Nephron (organoid): ENCODE measurements at regions not wholly inside any gene's neighbourhood (a gene's known extent, or its start where the extent isn't known, plus 50 kb on each side); places are given as distances from the start of the nearest gene placed in this dataset.

Experiments
- H3K27ac Mint-ChIP-seq, 3 experiments: 2 replicates each; pipeline ENCODE4 v1.8.0; 2020; ENCODE audit warnings: mixed read lengths in 3 of 3, mild to moderate bottlenecking in 2 of 3, moderate library complexity in 1 of 3
- H3K27me3 Mint-ChIP-seq: 2 replicates; pipeline ENCODE4 v1.8.0; 2021; ENCODE audit warnings: low read depth, mild to moderate bottlenecking, moderate library complexity, mixed read lengths
- H3K36me3 Mint-ChIP-seq: 2 replicates; pipeline ENCODE4 v1.8.0; 2020; ENCODE audit warnings: low read depth, mixed read lengths
- H3K4me1 Mint-ChIP-seq: 2 replicates; pipeline ENCODE4 v1.8.0; 2020; ENCODE audit warnings: mixed read lengths
- H3K4me3 Mint-ChIP-seq, 3 experiments: 2 replicates each; pipeline ENCODE4 v1.8.0; 2020; ENCODE audit warnings: mild to moderate bottlenecking in 3 of 3, mixed read lengths in 3 of 3, moderate library complexity in 2 of 3
- H3K9me3 Mint-ChIP-seq: 2 replicates; pipeline ENCODE4 v1.8.0; 2020; ENCODE audit warnings: mixed read lengths
- CTCF ChIP-seq, 3 experiments: fragments of 200-600 bp; sonication (generic); IDR thresholded peaks; one replicate each; pipeline ENCODE4 v1.5.0; 2021; ENCODE audit warnings: antibody characterized with exemption in 3 of 3; ENCODE audit not compliant: unreplicated experiment in 3 of 3

DNA sequence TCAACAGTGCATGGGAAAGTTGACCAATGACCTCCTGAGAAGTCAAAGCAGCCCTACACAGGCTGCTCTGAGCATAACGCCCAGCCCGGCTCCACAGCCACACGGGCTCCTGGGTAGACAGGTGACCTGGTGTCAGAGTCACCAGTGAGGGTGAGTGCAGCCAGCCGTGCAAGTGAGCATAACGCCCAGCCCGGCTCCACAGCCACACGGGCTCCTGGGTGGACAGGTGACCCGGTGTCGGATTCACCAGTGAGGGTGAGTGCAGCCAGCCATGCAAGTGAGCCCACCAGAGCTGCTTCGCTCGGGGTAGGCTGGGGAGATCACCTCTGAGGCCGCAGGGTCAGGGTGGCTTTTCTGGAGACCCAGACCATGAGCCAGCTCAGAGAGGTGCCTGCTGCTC is 94.3 kb upstream of the TMEM18 start:
- H3K27ac Mint-ChIP-seq = no peak overlapping the region
- H3K4me3 Mint-ChIP-seq = no peak overlapping the region
- peaks cover 10% of the 10 kb centered on the region for H3K4me1 Mint-ChIP-seq
- no peak for TF ChIP-seq CTCF (IDR thresholded peaks at IDR 0.05; ENCODE audit: unreplicated experiment in 3 of 3)
- no peaks in the 10 kb centered on the region for H3K27me3 Mint-ChIP-seq
- peaks cover under 1% of the 10 kb centered on the region for H3K9me3 Mint-ChIP-seq
- H3K36me3 Mint-ChIP-seq = no peaks in the 10 kb centered on the region

GRCh38 chr2:770776-771175 is 93.6 kb upstream of the TMEM18 start:
- Mint-ChIP-seq H3K9me3 (peaks cover 2% of the 10 kb centered on the region), H3K4me3 (no peak overlapping the region), H3K27ac (no peak overlapping the region), H3K36me3 (no peaks in the 10 kb centered on the region), H3K27me3 (no peaks in the 10 kb centered on the region), H3K4me1 (peaks cover 10% of the 10 kb centered on the region)
- TF ChIP-seq CTCF (IDR thresholded peaks at IDR 0.05; ENCODE audit: unreplicated experiment in 3 of 3) = no peak

DNA sequence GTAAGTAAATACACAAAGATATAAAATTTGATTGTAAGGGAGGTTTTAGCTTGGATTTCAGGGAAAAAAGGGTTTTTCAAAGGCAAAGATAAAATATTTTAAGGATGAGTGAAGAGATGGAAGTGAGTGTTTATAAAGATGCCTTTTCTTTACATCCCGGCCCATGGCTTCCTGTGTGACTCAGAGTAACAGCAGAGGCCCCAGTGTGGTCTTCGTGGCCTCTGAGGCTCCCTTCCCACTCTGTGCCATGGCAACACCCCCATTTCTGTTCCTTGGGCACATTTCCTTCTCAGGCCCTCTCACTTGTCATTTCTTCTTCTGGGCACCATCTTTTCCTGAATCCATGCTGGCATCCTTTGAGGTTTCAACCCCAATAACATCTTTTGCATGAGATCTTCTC is 92.6 kb upstream of the TMEM18 start:
- no peak for TF ChIP-seq CTCF (IDR thresholded peaks at IDR 0.05; ENCODE audit: unreplicated experiment in 3 of 3)
- H3K4me1 Mint-ChIP-seq = peaks cover 8% of the 10 kb centered on the region
- peaks cover 2% of the 10 kb centered on the region for H3K9me3 Mint-ChIP-seq
- no peak overlapping the region for H3K4me3 Mint-ChIP-seq
- no peak overlapping the region for H3K27ac Mint-ChIP-seq
- no peaks in the 10 kb centered on the region for H3K27me3 Mint-ChIP-seq
- no peaks in the 10 kb centered on the region for H3K36me3 Mint-ChIP-seq

GRCh38 chr2:768451-768850 is 91.2 kb upstream of the TMEM18 start:
- H3K9me3 Mint-ChIP-seq = peaks cover 2% of the 10 kb centered on the region
- H3K27me3 Mint-ChIP-seq = no peaks in the 10 kb centered on the region
- no peaks in the 10 kb centered on the region for H3K36me3 Mint-ChIP-seq
- no peak overlapping the region for H3K4me3 Mint-ChIP-seq
- H3K4me1 Mint-ChIP-seq = peaks cover 5% of the 10 kb centered on the region
- H3K27ac Mint-ChIP-seq = no peak overlapping the region
- no peak for TF ChIP-seq CTCF (IDR thresholded peaks at IDR 0.05; ENCODE audit: unreplicated experiment in 3 of 3)

GRCh38 chr2:767944-768343 is 90.7 kb upstream of the TMEM18 start:
- Mint-ChIP-seq H3K36me3 (no peaks in the 10 kb centered on the region), H3K27ac (no peak overlapping the region)

More at GRCh38 chr2:767944-768343, 90.7 kb upstream of the TMEM18 start:
- Mint-ChIP-seq H3K4me1 (peaks cover 5% of the 10 kb centered on the region), H3K27me3 (no peaks in the 10 kb centered on the region), H3K9me3 (peaks cover 2% of the 10 kb centered on the region), H3K4me3 (no peak overlapping the region)
- TF ChIP-seq CTCF (IDR thresholded peaks at IDR 0.05; ENCODE audit: unreplicated experiment in 3 of 3) = no peak
